Esophagus (tissue), 2 donors: ENCODE measurements at regions not wholly inside any gene's neighbourhood (a gene's known extent, or its start where the extent isn't known, plus 50 kb on each side); places are given as distances from the start of the nearest gene placed in this dataset.

Experiments
- H3K27ac ChIP-seq, 2 donors: one replicate each; pipeline ENCODE4 v1.5.1; 2013; ENCODE audit warnings: low read depth in 2 of 2, mild to moderate bottlenecking in 2 of 2, inconsistent platforms in 1 of 2, low read length in 1 of 2, moderate library complexity in 1 of 2
- H3K27me3 ChIP-seq, 2 donors: one replicate each; pipeline ENCODE4 v1.6.1; 2013; ENCODE audit warnings: low read length in 2 of 2, control low read depth in 1 of 2, mild to moderate bottlenecking in 1 of 2; ENCODE audit not compliant: insufficient read depth in 2 of 2, control insufficient read depth in 1 of 2
- H3K36me3 ChIP-seq, 2 donors: one replicate each; pipeline ENCODE4 v1.6.1; 2013; ENCODE audit warnings: low read length in 1 of 2; ENCODE audit not compliant: control insufficient read depth in 2 of 2, insufficient read depth in 2 of 2
- H3K4me1 ChIP-seq, 2 donors: one replicate each; pipeline ENCODE4 v1.6.1; 2013; ENCODE audit warnings: low read length in 1 of 2; ENCODE audit not compliant: control insufficient read depth in 2 of 2, insufficient read depth in 2 of 2
- H3K4me3 ChIP-seq, 2 donors: one replicate each; pipeline ENCODE4 v1.5.1; 2013; ENCODE audit warnings: low read length in 2 of 2, mild to moderate bottlenecking in 2 of 2, low read depth in 1 of 2, moderate library complexity in 1 of 2
- H3K9me3 ChIP-seq, 2 donors: one replicate each; pipeline ENCODE4 v1.6.1; 2013; ENCODE audit warnings: mild to moderate bottlenecking in 2 of 2, low read depth in 1 of 2, low read length in 1 of 2, moderate library complexity in 1 of 2; ENCODE audit not compliant: control insufficient read depth in 2 of 2, insufficient read depth in 1 of 2
- WGBS, 2 donors: extraction: QIAGEN DNeasy Blood & Tissue Kit; methylation state at CpG; one replicate each; pipeline ENCODE4 v1.1.7; 2013; 5-methylcytosine and 5-hydroxymethylcytosine counted together
- donor health status: healthy with polysubstance abuse.
- donor health status: Bipolar disorder and iron deficiency.

- H3K9me3 ChIP-seq = no peaks in the 10 kb centered on the region
- no peak overlapping the region for H3K27ac ChIP-seq
- H3K4me1 ChIP-seq = no peaks in the 10 kb centered on the region
- peaks cover 0 to 3% of the 10 kb centered on the region in 2 donors for H3K27me3 ChIP-seq
- H3K36me3 ChIP-seq = no peaks in the 10 kb centered on the region
- WGBS, 2 donors = 81 to 83% methylated on average over 1 of the region's 1 CpG
- H3K4me3 ChIP-seq = no peak overlapping the region
Measured at GRCh38 chr9:134975253-134975652, 57.5 kb upstream of the FCN1 start.

- no peak overlapping the region for H3K27ac ChIP-seq
- no peak overlapping the region for H3K4me3 ChIP-seq
- no peaks in the 10 kb centered on the region for H3K9me3 ChIP-seq
- 31 to 56% methylated on average over 1 of the region's 1 CpG for WGBS, 2 donors
- H3K4me1 ChIP-seq = no peaks in the 10 kb centered on the region
- no peaks in the 10 kb centered on the region for H3K36me3 ChIP-seq
- peaks cover 0 to 2% of the 10 kb centered on the region in 2 donors for H3K27me3 ChIP-seq
Measured at GRCh38 chr9:134976403-134976802, 58.7 kb upstream of the FCN1 start.

- H3K36me3 ChIP-seq = no peaks in the 10 kb centered on the region
- no peak overlapping the region for H3K4me3 ChIP-seq
- H3K27ac ChIP-seq = no peak overlapping the region
- 64 to 71% methylated on average over 8 of the region's 8 CpGs for WGBS, 2 donors
- no peaks in the 10 kb centered on the region for H3K4me1 ChIP-seq
- no peaks in the 10 kb centered on the region for H3K9me3 ChIP-seq
- no peaks in the 10 kb centered on the region for H3K27me3 ChIP-seq
Measured at GRCh38 chr9:134978272-134978671, 60.6 kb upstream of the FCN1 start.

GRCh38 chr9:134980516-134980915 lies 62.8 kb upstream of the FCN1 start:
- H3K4me3 ChIP-seq = no peak overlapping the region
- no peaks in the 10 kb centered on the region for H3K27me3 ChIP-seq
- H3K4me1 ChIP-seq = no peaks in the 10 kb centered on the region
- WGBS, 2 donors = 82% methylated on average over 9 of the region's 9 CpGs
- no peak overlapping the region for H3K27ac ChIP-seq
- no peaks in the 10 kb centered on the region for H3K9me3 ChIP-seq
- no peaks in the 10 kb centered on the region for H3K36me3 ChIP-seq

- Histone ChIP-seq H3K4me3 (no peak overlapping the region), H3K9me3 (peaks cover 0 to 4% of the 10 kb centered on the region in 2 donors), H3K4me1 (no peaks in the 10 kb centered on the region), H3K36me3 (no peaks in the 10 kb centered on the region), H3K27me3 (no peaks in the 10 kb centered on the region), H3K27ac (no peak overlapping the region)
- 77 to 78% methylated on average over 10 of the region's 10 CpGs for WGBS, 2 donors
Measured at GRCh38 chr9:134980991-134981390, 63.3 kb upstream of the FCN1 start.

GRCh38 chr9:134981829-134982228 lies 64.1 kb upstream of the FCN1 start:
- H3K27me3 ChIP-seq = no peaks in the 10 kb centered on the region
- 92% methylated on average over 11 of the region's 11 CpGs for WGBS, 2 donors

GRCh38 chr9:134982311-134982710 lies 64.6 kb upstream of the FCN1 start:
- Histone ChIP-seq H3K27ac (no peak overlapping the region), H3K4me3 (no peak overlapping the region), H3K36me3 (no peaks in the 10 kb centered on the region), H3K4me1 (no peaks in the 10 kb centered on the region), H3K9me3 (peaks cover 0 to 5% of the 10 kb centered on the region in 2 donors), H3K27me3 (no peaks in the 10 kb centered on the region)
- 79 to 81% methylated on average over 8 of the region's 8 CpGs for WGBS, 2 donors

More at GRCh38 chr9:134981829-134982228, 64.1 kb upstream of the FCN1 start:
- H3K27ac ChIP-seq = no peak overlapping the region
- peaks cover 0 to 5% of the 10 kb centered on the region in 2 donors for H3K9me3 ChIP-seq
- no peak overlapping the region for H3K4me3 ChIP-seq
- no peaks in the 10 kb centered on the region for H3K4me1 ChIP-seq
- H3K36me3 ChIP-seq = no peaks in the 10 kb centered on the region

GRCh38 chr9:134983074-134983473 lies 65.4 kb upstream of the FCN1 start:
- 35% methylated on average over 12 to 15 of the region's 15 CpGs for WGBS, 2 donors
- Histone ChIP-seq H3K4me1 (no peaks in the 10 kb centered on the region), H3K27me3 (no peaks in the 10 kb centered on the region), H3K36me3 (no peaks in the 10 kb centered on the region), H3K4me3 (no peak overlapping the region), H3K9me3 (peaks cover 5 to 12% of the 10 kb centered on the region in 2 donors), H3K27ac (no peak overlapping the region)

GRCh38 chr9:134983506-134984371 lies 66.0 kb upstream of the FCN1 start:
- H3K36me3 ChIP-seq = no peaks in the 10 kb centered on the region
- WGBS, 2 donors = 81 to 82% methylated on average over 14 of the region's 14 CpGs
- H3K9me3 ChIP-seq = peaks cover 5 to 14% of the 10 kb centered on the region in 2 donors
- no peaks in the 10 kb centered on the region for H3K4me1 ChIP-seq
- no peaks in the 10 kb centered on the region for H3K27me3 ChIP-seq
- H3K4me3 ChIP-seq = no peak overlapping the region
- H3K27ac ChIP-seq = no peak overlapping the region
